ENCODE measurements at regions not wholly inside any gene's neighbourhood (a gene's known extent, or its start where the extent isn't known, plus 50 kb on each side); places are given as distances from the start of the nearest gene placed in this dataset.
"Not testable (repeated sequence)": the region's sequence is repeated elsewhere in the genome, so short reads cannot be mapped to it uniquely, and the experiment has no call there.

- no peaks in the 10 kb centered on the region for H3K9me3 ChIP-seq
- 39 to 43% methylated on average over 1 of the region's 1 CpG for WGBS, 2 donors
- no peak for DNase-seq
- H3K4me3 ChIP-seq (replicated peaks in 1 of 3), result no peak overlapping the region
- H3K27ac ChIP-seq, result no peak overlapping the region
- intact Hi-C loops (cut with DNase I), result no loop called here
- no peaks in the 10 kb centered on the region for H3K4me1 ChIP-seq
- no peaks in the 10 kb centered on the region for H3K27me3 ChIP-seq
- H3K36me3 ChIP-seq, result no peaks in the 10 kb centered on the region
- TF ChIP-seq CTCF (IDR thresholded peaks at IDR 0.05), result no peak
- no peak for TF ChIP-seq POLR2A (IDR thresholded peaks at IDR 0.05)
Observed at GRCh38 chr9:102642651-102643050, 352.5 kb upstream of the CYLC2 start.

DNA sequence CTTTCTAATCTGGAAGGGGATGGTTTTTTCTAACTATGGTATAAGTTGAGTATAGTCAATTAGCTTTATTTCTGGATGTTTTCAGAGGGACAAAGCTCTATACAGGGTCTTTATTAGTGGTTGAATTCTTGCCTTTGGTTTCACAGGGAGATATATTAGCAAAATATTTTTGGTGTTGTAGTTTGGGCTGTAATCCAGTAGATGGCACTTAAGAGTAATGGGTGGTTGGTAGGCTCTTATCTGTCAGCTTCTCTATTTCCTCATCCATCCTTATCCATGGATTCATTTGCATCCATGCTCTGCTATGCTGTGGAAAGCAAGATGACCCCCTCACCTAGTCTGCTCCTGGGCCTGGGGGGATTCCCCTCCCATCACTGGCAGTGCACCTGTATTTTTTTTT lies 363.6 kb upstream of the CYLC2 start:
- TF ChIP-seq CTCF (IDR thresholded peaks at IDR 0.05) (no peak), POLR2A (IDR thresholded peaks at IDR 0.05) (no peak)

DNA sequence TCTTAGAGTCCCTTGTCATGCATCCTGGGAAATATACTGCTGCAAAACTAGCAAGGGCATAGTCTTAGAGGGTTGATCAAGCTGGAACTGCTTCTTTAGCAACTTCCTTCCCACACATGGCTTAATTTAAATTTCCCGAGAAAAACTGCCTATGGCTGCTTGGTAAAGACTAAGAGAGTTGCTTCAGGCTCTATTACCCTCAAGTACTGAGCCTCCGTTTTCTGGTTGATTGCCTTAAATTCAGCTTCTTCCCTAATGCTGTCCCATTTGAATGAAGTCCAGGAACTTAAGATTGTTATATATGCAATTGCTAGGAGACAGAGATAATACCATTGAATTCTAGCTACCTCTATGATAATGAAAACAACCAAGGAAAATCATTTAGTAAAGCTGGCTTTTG lies 385.7 kb upstream of the CYLC2 start:
- Histone ChIP-seq H3K27ac (no peak overlapping the region), H3K36me3 (no peaks in the 10 kb centered on the region), H3K4me3 (replicated peaks in 1 of 3) (no peak overlapping the region), H3K4me1 (no peaks in the 10 kb centered on the region), H3K27me3 (no peaks in the 10 kb centered on the region), H3K9me3 (no peaks in the 10 kb centered on the region)
- intact Hi-C loops (cut with DNase I), result no loop called here
- WGBS, 2 donors, result 47 to 54% methylated on average over 2 of the region's 2 CpGs
- TF ChIP-seq POLR2A (IDR thresholded peaks at IDR 0.05) (no peak), CTCF (IDR thresholded peaks at IDR 0.05) (no peak)
- no peak for DNase-seq

More for the DNA sequence above, 363.6 kb upstream of the CYLC2 start:
- no peak for DNase-seq
- no peaks in the 10 kb centered on the region for H3K9me3 ChIP-seq
- no peaks in the 10 kb centered on the region for H3K27me3 ChIP-seq
- no peak overlapping the region for H3K4me3 ChIP-seq (replicated peaks in 1 of 3)
- intact Hi-C loops (cut with DNase I), result no loop called here
- H3K36me3 ChIP-seq, result no peaks in the 10 kb centered on the region
- H3K4me1 ChIP-seq, result no peaks in the 10 kb centered on the region
- no peak overlapping the region for H3K27ac ChIP-seq

DNA sequence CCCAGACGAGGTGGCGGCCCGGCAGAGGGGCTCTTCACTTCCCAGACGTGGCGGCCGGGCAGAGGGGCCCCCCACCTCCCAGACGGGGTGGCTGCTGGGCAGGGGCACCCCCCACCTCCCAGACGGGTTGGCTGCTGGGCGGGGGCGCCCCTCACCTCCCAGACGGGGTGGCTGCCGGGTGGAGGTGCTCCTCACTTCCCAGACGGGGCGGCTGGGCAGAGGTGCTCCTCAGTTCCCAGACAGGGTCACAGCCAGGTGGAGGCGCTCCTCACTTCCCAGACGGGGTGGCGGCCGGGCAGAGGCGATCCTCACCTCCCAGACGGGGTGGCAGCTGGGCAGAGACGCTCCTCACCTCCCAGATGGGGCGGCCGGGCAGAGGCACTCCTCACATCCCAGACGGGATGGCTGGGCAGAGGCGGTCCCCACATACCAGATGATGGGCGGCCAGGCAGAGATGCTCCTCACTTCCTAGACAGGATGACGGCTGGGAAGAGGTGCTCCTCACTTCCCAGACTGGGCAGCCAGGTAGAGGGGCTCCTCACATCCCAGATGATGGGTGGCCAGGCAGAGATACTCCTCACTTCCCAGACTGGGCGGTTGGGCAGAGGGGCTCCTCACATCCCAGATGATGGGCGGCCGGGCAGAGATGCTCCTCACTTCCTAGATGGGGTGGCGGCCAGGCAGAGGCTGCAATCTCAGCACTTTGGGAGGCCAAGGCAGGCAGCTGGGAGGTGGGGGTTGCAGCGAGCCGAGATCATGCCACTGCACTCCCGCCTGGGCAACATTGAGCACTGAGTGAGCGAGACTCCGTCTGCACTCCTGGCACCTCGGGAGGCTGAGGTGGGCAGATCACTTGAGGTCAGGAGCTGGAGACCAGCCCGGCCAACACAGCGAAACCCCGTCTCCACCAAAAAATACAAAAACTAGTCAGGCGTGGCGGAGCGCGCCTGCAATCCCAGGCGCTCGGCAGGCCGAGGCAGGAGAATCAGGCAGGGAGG lies 391.6 kb upstream of the CYLC2 start:
- intact Hi-C loops (cut with DNase I); H3K4me3 ChIP-seq (replicated peaks in 1 of 3); H3K9me3 ChIP-seq; DNase-seq; H3K27ac ChIP-seq; H3K36me3 ChIP-seq; H3K4me1 ChIP-seq; H3K27me3 ChIP-seq: not testable (repeated sequence)
- WGBS, 2 donors, result 93 to 95% methylated on average over 31 to 34 of the region's 47 CpGs

- Histone ChIP-seq H3K27ac (no peak overlapping the region), H3K4me3 (replicated peaks in 1 of 3) (no peak overlapping the region), H3K9me3 (no peaks in the 10 kb centered on the region), H3K27me3 (no peaks in the 10 kb centered on the region), H3K36me3 (no peaks in the 10 kb centered on the region), H3K4me1 (no peaks in the 10 kb centered on the region)
- TF ChIP-seq POLR2A (IDR thresholded peaks at IDR 0.05) (no peak), CTCF (IDR thresholded peaks at IDR 0.05) (no peak)
- intact Hi-C loops (cut with DNase I), result no loop called here
- 85 to 91% methylated on average over 3 of the region's 3 CpGs for WGBS, 2 donors
- DNase-seq, result no peak
Observed at GRCh38 chr9:102594241-102594640, 400.9 kb upstream of the CYLC2 start.

Measured in thyroid gland (tissue), 4 donors.